WTC11 (cell line): ENCODE measurements at regions not wholly inside any gene's neighbourhood (a gene's known extent, or its start where the extent isn't known, plus 50 kb on each side); places are given as distances from the start of the nearest gene placed in this dataset.

Experiments
- ATAC-seq: fragments of 200-7000 bp; cut with Tn5 transposase; 2 replicates; pipeline ENCODE4 v1.10.0; 2021; ENCODE audit warnings: mild to moderate bottlenecking, moderate library complexity
- CTCF ChIA-PET: fragments of 300-600 bp; sonication (Branson Sonifier 250); formaldehyde crosslinking; loops from one replicate; lab custom pipeline; 2021; ENCODE audit warnings: antibody characterized with exemption; lab: Charles Lee
- POLR2A ChIA-PET: fragments of 350-600 bp; sonication (Branson Sonifier 250); formaldehyde crosslinking; loops from one replicate; lab custom pipeline; 2021; ENCODE audit warnings: antibody characterized with exemption; lab: Charles Lee
- DNase-seq: peaks from one replicate; pipeline ENCODE4 v3.0.0; 2021; ENCODE audit warnings: low spot score
- H3K27ac Mint-ChIP-seq: 2 replicates; pipeline ENCODE4 v1.8.0; 2021; ENCODE audit warnings: mixed read lengths
- H3K27me3 Mint-ChIP-seq: 2 replicates; pipeline ENCODE4 v1.8.0; 2021; ENCODE audit warnings: low read depth, mild to moderate bottlenecking, moderate library complexity, mixed read lengths
- H3K36me3 Mint-ChIP-seq: 2 replicates; pipeline ENCODE4 v1.8.0; 2021; ENCODE audit warnings: mixed read lengths
- H3K4me1 Mint-ChIP-seq: 2 replicates; pipeline ENCODE4 v1.8.0; 2022; ENCODE audit warnings: mixed read lengths
- H3K4me3 Mint-ChIP-seq: 2 replicates; pipeline ENCODE4 v1.8.0; 2021; ENCODE audit warnings: mild to moderate bottlenecking, moderate library complexity, mixed read lengths
- H3K9me3 Mint-ChIP-seq: 2 replicates; pipeline ENCODE4 v1.8.0; 2021; ENCODE audit warnings: mixed read lengths
- CTCF ChIP-seq: fragments of 200-600 bp; IDR thresholded peaks from 2 replicates; pipeline ENCODE4 v1.8.0; 2022; ENCODE audit warnings: antibody characterized with exemption
- E2F1 ChIP-seq: sonication (generic); formaldehyde crosslinking; IDR thresholded peaks from 2 replicates; pipeline ENCODE4 v1.8.0; 2022; ENCODE audit warnings: mild to moderate bottlenecking, missing genetic modification reagents
- ETV6 ChIP-seq: sonication (generic); formaldehyde crosslinking; IDR thresholded peaks from 2 replicates; pipeline ENCODE4 v1.8.1; 2022; ENCODE audit warnings: mild to moderate bottlenecking, missing genetic modification reagents
- HMGXB4 ChIP-seq: sonication (generic); formaldehyde crosslinking; IDR thresholded peaks from 2 replicates; pipeline ENCODE4 v1.8.1; 2023; ENCODE audit warnings: mild to moderate bottlenecking, moderate library complexity, missing genetic modification reagents
- IRF2 ChIP-seq: sonication (generic); formaldehyde crosslinking; IDR thresholded peaks from 2 replicates; pipeline ENCODE4 v1.8.0; 2022; ENCODE audit warnings: low read depth, missing genetic modification reagents, borderline replicate concordance
- JUN ChIP-seq: sonication (generic); formaldehyde crosslinking; IDR thresholded peaks from 2 replicates; pipeline ENCODE4 v1.8.0; 2023; ENCODE audit warnings: mild to moderate bottlenecking, missing genetic modification reagents
- MAX ChIP-seq: sonication (generic); formaldehyde crosslinking; IDR thresholded peaks from 2 replicates; pipeline ENCODE4 v1.8.0; 2022; ENCODE audit warnings: mild to moderate bottlenecking, missing genetic modification reagents
- NR1H2 ChIP-seq: sonication (generic); formaldehyde crosslinking; IDR thresholded peaks from 2 replicates; pipeline ENCODE4 v1.9.0; 2021; ENCODE audit warnings: mild to moderate bottlenecking, moderate library complexity, missing genetic modification reagents
- OVOL2 ChIP-seq: fragments of 250-450 bp; sonication (Bioruptor Pico); IDR thresholded peaks from 2 replicates; pipeline ENCODE4 v1.9.0; 2021; ENCODE audit warnings: mild to moderate bottlenecking, borderline replicate concordance
- RELA ChIP-seq: sonication (generic); formaldehyde crosslinking; IDR thresholded peaks from 2 replicates; pipeline ENCODE4 v1.8.1; 2022; ENCODE audit warnings: missing genetic modification reagents, mild to moderate bottlenecking, borderline replicate concordance
- SMAD3 ChIP-seq: sonication (generic); formaldehyde crosslinking; IDR thresholded peaks from 2 replicates; pipeline ENCODE4 v1.8.0; 2022; ENCODE audit warnings: missing genetic modification reagents, mild to moderate bottlenecking, borderline replicate concordance
- SOX15 ChIP-seq: fragments of 250-450 bp; sonication (Bioruptor Pico); IDR thresholded peaks from 2 replicates; pipeline ENCODE4 v1.9.0; 2021; ENCODE audit warnings: mild to moderate bottlenecking
- SP1 ChIP-seq: sonication (generic); formaldehyde crosslinking; conservative IDR thresholded peaks from 2 replicates; pipeline ENCODE4 v1.8.1; 2022; ENCODE audit warnings: missing genetic modification reagents
- STAT6 ChIP-seq: sonication (generic); formaldehyde crosslinking; conservative IDR thresholded peaks from 2 replicates; pipeline ENCODE4 v1.8.1; 2023; ENCODE audit warnings: mild to moderate bottlenecking, low read depth, missing genetic modification reagents, moderate library complexity
- TP53 ChIP-seq: sonication (generic); formaldehyde crosslinking; IDR thresholded peaks from 2 replicates; pipeline ENCODE4 v1.8.1; 2023; ENCODE audit warnings: mild to moderate bottlenecking, missing genetic modification reagents
- ZNF138 ChIP-seq: sonication (generic); formaldehyde crosslinking; conservative IDR thresholded peaks from 2 replicates; pipeline ENCODE4 v1.8.1; 2022; ENCODE audit warnings: mild to moderate bottlenecking, moderate library complexity, missing genetic modification reagents
- ZNF219 ChIP-seq: sonication (generic); formaldehyde crosslinking; IDR thresholded peaks from 2 replicates; pipeline ENCODE4 v1.8.0; 2023; ENCODE audit warnings: missing genetic modification reagents, mild to moderate bottlenecking, borderline replicate concordance
- ZNF396 ChIP-seq: fragments of 250-450 bp; sonication (Bioruptor Pico); IDR thresholded peaks from 2 replicates; pipeline ENCODE4 v1.8.0; 2021; ENCODE audit warnings: mild to moderate bottlenecking, moderate library complexity, borderline replicate concordance
- ZNF425 ChIP-seq: fragments of 250-450 bp; sonication (Bioruptor Pico); conservative IDR thresholded peaks from 2 replicates; pipeline ENCODE4 v1.9.0; 2021; ENCODE audit warnings: mild to moderate bottlenecking
- ZSCAN18 ChIP-seq: fragments of 250-450 bp; sonication (Bioruptor Pico); IDR thresholded peaks from 2 replicates; pipeline ENCODE4 v2.1.2; 2022; ENCODE audit warnings: mild to moderate bottlenecking, moderate library complexity
- TF ChIP-seq, protein P1 (sequence below): sonication (generic); formaldehyde crosslinking; IDR thresholded peaks from 2 replicates; pipeline ENCODE4 v1.8.1; 2023; ENCODE audit warnings: mild to moderate bottlenecking, missing genetic modification reagents, borderline replicate concordance

- CTCF ChIA-PET, result no interaction called here
- no peak for TF ChIP-seq HMGXB4
- no peak for TF ChIP-seq RELA (CRISPR knock-in tag)
- TF ChIP-seq ZSCAN18 (CRISPR knock-in tag), result no peak
- TF ChIP-seq ZNF396, result no peak
- TF ChIP-seq SP1 (CRISPR knock-in tag), result no peak
- TF ChIP-seq, protein P1, sequence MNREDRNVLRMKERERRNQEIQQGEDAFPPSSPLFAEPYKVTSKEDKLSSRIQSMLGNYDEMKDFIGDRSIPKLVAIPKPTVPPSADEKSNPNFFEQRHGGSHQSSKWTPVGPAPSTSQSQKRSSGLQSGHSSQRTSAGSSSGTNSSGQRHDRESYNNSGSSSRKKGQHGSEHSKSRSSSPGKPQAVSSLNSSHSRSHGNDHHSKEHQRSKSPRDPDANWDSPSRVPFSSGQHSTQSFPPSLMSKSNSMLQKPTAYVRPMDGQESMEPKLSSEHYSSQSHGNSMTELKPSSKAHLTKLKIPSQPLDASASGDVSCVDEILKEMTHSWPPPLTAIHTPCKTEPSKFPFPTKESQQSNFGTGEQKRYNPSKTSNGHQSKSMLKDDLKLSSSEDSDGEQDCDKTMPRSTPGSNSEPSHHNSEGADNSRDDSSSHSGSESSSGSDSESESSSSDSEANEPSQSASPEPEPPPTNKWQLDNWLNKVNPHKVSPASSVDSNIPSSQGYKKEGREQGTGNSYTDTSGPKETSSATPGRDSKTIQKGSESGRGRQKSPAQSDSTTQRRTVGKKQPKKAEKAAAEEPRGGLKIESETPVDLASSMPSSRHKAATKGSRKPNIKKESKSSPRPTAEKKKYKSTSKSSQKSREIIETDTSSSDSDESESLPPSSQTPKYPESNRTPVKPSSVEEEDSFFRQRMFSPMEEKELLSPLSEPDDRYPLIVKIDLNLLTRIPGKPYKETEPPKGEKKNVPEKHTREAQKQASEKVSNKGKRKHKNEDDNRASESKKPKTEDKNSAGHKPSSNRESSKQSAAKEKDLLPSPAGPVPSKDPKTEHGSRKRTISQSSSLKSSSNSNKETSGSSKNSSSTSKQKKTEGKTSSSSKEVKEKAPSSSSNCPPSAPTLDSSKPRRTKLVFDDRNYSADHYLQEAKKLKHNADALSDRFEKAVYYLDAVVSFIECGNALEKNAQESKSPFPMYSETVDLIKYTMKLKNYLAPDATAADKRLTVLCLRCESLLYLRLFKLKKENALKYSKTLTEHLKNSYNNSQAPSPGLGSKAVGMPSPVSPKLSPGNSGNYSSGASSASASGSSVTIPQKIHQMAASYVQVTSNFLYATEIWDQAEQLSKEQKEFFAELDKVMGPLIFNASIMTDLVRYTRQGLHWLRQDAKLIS (CRISPR knock-in tag), result no peak
- TF ChIP-seq SOX15 (CRISPR knock-in tag), result no peak
- TF ChIP-seq ETV6 (CRISPR knock-in tag), result no peak
- no peak for TF ChIP-seq NR1H2 (CRISPR knock-in tag)
- no peak for TF ChIP-seq STAT6 (CRISPR knock-in tag)
- TF ChIP-seq E2F1 (CRISPR knock-in tag), result no peak
- TF ChIP-seq OVOL2, result no peak
- no peak for TF ChIP-seq SMAD3 (CRISPR knock-in tag)
- ATAC-seq (no peak), DNase-seq (no peak)
- Mint-ChIP-seq H3K27me3 (peaks cover 98% of the 10 kb centered on the region), H3K9me3 (peaks cover 4% of the 10 kb centered on the region), H3K4me3 (no peak overlapping the region), H3K36me3 (no peaks in the 10 kb centered on the region), H3K27ac (no peak overlapping the region), H3K4me1 (no peaks in the 10 kb centered on the region)
- POLR2A ChIA-PET, result no interaction called here
Observed at GRCh38 chr1:175894581-175894980, 151.2 kb upstream of the TNR start.

DNA sequence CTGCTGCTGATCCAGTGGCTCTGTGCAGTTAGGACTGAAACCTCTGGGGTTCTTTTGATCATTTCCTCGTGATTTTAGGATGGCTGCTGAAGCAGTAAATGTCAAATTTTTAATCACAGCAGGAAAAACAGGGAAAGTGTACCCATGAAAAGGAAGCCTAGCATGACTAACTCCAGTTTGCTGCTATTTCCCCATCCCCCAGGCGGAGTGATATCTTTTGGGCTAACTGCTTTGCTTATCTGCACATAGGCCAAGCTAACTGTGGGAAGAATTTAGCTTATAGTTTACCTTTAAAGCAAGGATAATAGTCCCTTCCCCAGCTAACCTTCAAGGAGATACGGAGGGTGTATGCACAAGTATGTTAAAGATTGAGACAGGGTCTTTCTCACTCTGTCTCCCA lies 149.8 kb upstream of the TNR start:
- POLR2A ChIA-PET, result no interaction called here
- Mint-ChIP-seq H3K4me3 (no peak overlapping the region), H3K36me3 (no peaks in the 10 kb centered on the region), H3K9me3 (peaks cover 4% of the 10 kb centered on the region), H3K27ac (no peak overlapping the region), H3K4me1 (peaks cover 8% of the 10 kb centered on the region), H3K27me3 (peaks cover 98% of the 10 kb centered on the region)
- ATAC-seq (no peak), DNase-seq (no peak)
- CTCF ChIA-PET, result no interaction called here
- TF ChIP-seq MAX (CRISPR knock-in tag) (no peak), TP53 (CRISPR knock-in tag) (no peak), JUN (CRISPR knock-in tag) (no peak), CTCF (no peak), RELA (CRISPR knock-in tag) (no peak), ZNF138 (no peak), ZNF425 (CRISPR knock-in tag) (no peak), ZNF219 (CRISPR knock-in tag) (no peak), IRF2 (CRISPR knock-in tag) (no peak)
